Sigmoid colon (tissue), 6 donors: ENCODE measurements at regions not wholly inside any gene's neighbourhood (a gene's known extent, or its start where the extent isn't known, plus 50 kb on each side); places are given as distances from the start of the nearest gene placed in this dataset.

ENCODE experiments used
- DNase-seq: peaks from one replicate; pipeline ENCODE4 v3.0.0-alpha.2; 2019
- H3K27ac ChIP-seq, 4 donors: fragments of 200-600 bp; sonication (generic); one replicate each; pipeline ENCODE4 v1.5.1; 2016 to 2019; ENCODE audit warnings: mild to moderate bottlenecking in 1 of 4
- H3K27me3 ChIP-seq, 3 donors: fragments of 200-600 bp; sonication (generic); one replicate each; pipeline ENCODE4 v1.5.1; 2019; ENCODE audit warnings: mild to moderate bottlenecking in 1 of 3
- H3K36me3 ChIP-seq, 4 donors: fragments of 200-600 bp; sonication (generic); one replicate each; pipeline ENCODE4 v1.5.1; 2016 to 2019
- H3K4me1 ChIP-seq, 4 donors: fragments of 200-600 bp; sonication (generic); one replicate each; pipeline ENCODE4 v1.5.1; 2017 to 2019
- H3K4me3 ChIP-seq, 4 donors: fragments of 200-600 bp; sonication (generic); one replicate each; pipeline ENCODE4 v1.5.1; 2017 to 2019; ENCODE audit warnings: mild to moderate bottlenecking in 2 of 4, moderate library complexity in 1 of 4
- H3K9me3 ChIP-seq, 4 donors: fragments of 200-600 bp in 3 of 4; sonication (generic) in 3 of 4; one replicate each; pipeline versions ENCODE4 v1.5.1 to v1.6.1; 2013 to 2019
- CTCF ChIP-seq, 4 experiments: fragments of 450-650 bp in 3 of 4; fragments of 200-600 bp in 1 of 4; IDR thresholded peaks; one replicate each; pipeline ENCODE4 v1.5.1; 2016 to 2019; ENCODE audit warnings: antibody characterized with exemption in 4 of 4, mild to moderate bottlenecking in 3 of 4, moderate library complexity in 2 of 4
- EP300 ChIP-seq, 4 donors: sonication (generic); formaldehyde crosslinking; IDR thresholded peaks; one replicate each; pipeline ENCODE4 v1.6.1; 2017; ENCODE audit warnings: antibody characterized with exemption in 4 of 4
- POLR2A ChIP-seq, 2 donors: fragments of 450-650 bp; IDR thresholded peaks; one replicate each; pipeline ENCODE4 v1.6.1; 2016; ENCODE audit warnings: antibody characterized with exemption in 2 of 2, mild to moderate bottlenecking in 2 of 2, moderate library complexity in 2 of 2
- POLR2AphosphoS5 ChIP-seq, 4 donors: sonication (generic); formaldehyde crosslinking; IDR thresholded peaks; one replicate each; pipeline ENCODE4 v1.6.1; 2017; ENCODE audit warnings: antibody characterized with exemption in 4 of 4
- WGBS, 2 donors: extraction: QIAGEN DNeasy Blood & Tissue Kit; methylation state at CpG; one replicate each; pipeline ENCODE4 v1.1.7; 2013; 5-methylcytosine and 5-hydroxymethylcytosine counted together
- intact Hi-C: fragments of 100-400 bp; cut with DNase I; formaldehyde crosslinking; loops from one replicate; pipeline ENCODE4 v1.15.1; 2023
- donor health status: healthy with polysubstance abuse.
- donor health status: healthy.

GRCh38 chr13:84029396-84029795, 147.1 kb upstream of the SLITRK1 start:
- intact Hi-C loops: no loop called here
- no peaks in the 10 kb centered on the region for H3K4me1 ChIP-seq
- 72 to 76% methylated on average over 4 of the region's 4 CpGs for WGBS, 2 donors

GRCh38 chr13:84025824-84026223, 143.6 kb upstream of the SLITRK1 start:
- DNase-seq: no peak
- Histone ChIP-seq H3K4me3 (no peak overlapping the region), H3K36me3 (no peaks in the 10 kb centered on the region), H3K27me3 (no peaks in the 10 kb centered on the region), H3K9me3 (no peaks in the 10 kb centered on the region), H3K4me1 (no peaks in the 10 kb centered on the region), H3K27ac (no peak overlapping the region)
- WGBS, 2 donors: 60 to 66% methylated on average over 1 of the region's 1 CpG
- TF ChIP-seq CTCF (IDR thresholded peaks at IDR 0.05) (no peak), EP300 (IDR thresholded peaks at IDR 0.05) (no peak), POLR2AphosphoS5 (IDR thresholded peaks at IDR 0.05) (no peak), POLR2A (IDR thresholded peaks at IDR 0.05) (no peak)
- intact Hi-C loops: no loop called here

More at GRCh38 chr13:84029396-84029795, 147.1 kb upstream of the SLITRK1 start:
- TF ChIP-seq EP300 (IDR thresholded peaks at IDR 0.05): no peak
- TF ChIP-seq POLR2AphosphoS5 (IDR thresholded peaks at IDR 0.05): no peak
- no peak for TF ChIP-seq CTCF (IDR thresholded peaks at IDR 0.05)
- no peak for TF ChIP-seq POLR2A (IDR thresholded peaks at IDR 0.05)
- Histone ChIP-seq H3K27ac (no peak overlapping the region), H3K4me3 (no peak overlapping the region), H3K27me3 (no peaks in the 10 kb centered on the region), H3K36me3 (no peaks in the 10 kb centered on the region), H3K9me3 (peaks cover 0 to 4% (median 0%) of the 10 kb centered on the region in 4 donors)
- no peak for DNase-seq

- no peak for DNase-seq
- Histone ChIP-seq H3K9me3 (no peaks in the 10 kb centered on the region), H3K4me3 (no peak overlapping the region), H3K4me1 (no peaks in the 10 kb centered on the region), H3K27me3 (no peaks in the 10 kb centered on the region), H3K27ac (no peak overlapping the region), H3K36me3 (no peaks in the 10 kb centered on the region)
- 86 to 90% methylated on average over 9 of the region's 9 CpGs for WGBS, 2 donors
- intact Hi-C loops: no loop called here
- TF ChIP-seq CTCF (IDR thresholded peaks at IDR 0.05) (no peak), EP300 (IDR thresholded peaks at IDR 0.05) (no peak), POLR2AphosphoS5 (IDR thresholded peaks at IDR 0.05) (no peak), POLR2A (IDR thresholded peaks at IDR 0.05) (no peak)
These were observed 114.1 kb upstream of the SLITRK1 start for GRCh38 chr13:83996415-83996814.

- H3K27ac ChIP-seq: no peak overlapping the region
- intact Hi-C loops: no loop called here
- no peak overlapping the region for H3K4me3 ChIP-seq
- TF ChIP-seq POLR2A (IDR thresholded peaks at IDR 0.05): no peak
- TF ChIP-seq POLR2AphosphoS5 (IDR thresholded peaks at IDR 0.05): no peak
- no peak for TF ChIP-seq EP300 (IDR thresholded peaks at IDR 0.05)
- no peak for TF ChIP-seq CTCF (IDR thresholded peaks at IDR 0.05)
- DNase-seq: no peak
- no peaks in the 10 kb centered on the region for H3K36me3 ChIP-seq
- H3K4me1 ChIP-seq: no peaks in the 10 kb centered on the region
- H3K27me3 ChIP-seq: no peaks in the 10 kb centered on the region
- 92 to 94% methylated on average over 7 of the region's 7 CpGs for WGBS, 2 donors
- H3K9me3 ChIP-seq: no peaks in the 10 kb centered on the region
These were observed 113.7 kb upstream of the SLITRK1 start for GRCh38 chr13:83995930-83996329.
